ENCODE measurements at regions not wholly inside any gene's neighbourhood (a gene's known extent, or its start where the extent isn't known, plus 50 kb on each side); places are given as distances from the start of the nearest gene placed in this dataset.

GRCh38 chr12:90659060-90659459 is 295.9 kb downstream of the CCER1 start:
- TF ChIP-seq BHLHE40 (IDR thresholded peaks at IDR 0.05; ENCODE audit: borderline replicate concordance in 1 of 2, low read depth in 2 of 2, low read length in 1 of 2) (no peak), CTCF (IDR thresholded peaks at IDR 0.05 in 2 of 3, conservative IDR thresholded peaks at IDR 0.05 in 1 of 3; ENCODE audit: control insufficient read depth in 2 of 3, extremely low read depth in 1 of 3, insufficient read depth in 1 of 3, low read depth in 3 of 3, low read length in 3 of 3) (no peak), EGR1 (IDR thresholded peaks at IDR 0.05; ENCODE audit: borderline replicate concordance in 1 of 2, low read depth in 2 of 2, low read length in 2 of 2) (no peak), RBBP5 (conservative IDR thresholded peaks at IDR 0.05) (no peak), SRF (IDR thresholded peaks at IDR 0.05; ENCODE audit: low read depth in 2 of 2, low read length in 2 of 2) (no peak), BCL11A (IDR thresholded peaks at IDR 0.05; ENCODE audit: low read depth, low read length) (no peak), SPI1 (IDR thresholded peaks at IDR 0.05; ENCODE audit: borderline replicate concordance, insufficient read depth, low read depth, low read length) (no peak), HCFC1 (IDR thresholded peaks at IDR 0.05; ENCODE audit: low read length) (no peak), SUPT20H (IDR thresholded peaks at IDR 0.05; ENCODE audit: borderline replicate concordance, control insufficient read depth, low read depth, low read length) (no peak), SUZ12 (IDR thresholded peaks at IDR 0.05; ENCODE audit: unreplicated experiment) (no peak), EZH2 (IDR thresholded peaks at IDR 0.05; ENCODE audit: borderline replicate concordance, control insufficient read depth, low read depth, low read length) (no peak)
- TF ChIP-seq, protein P1, sequence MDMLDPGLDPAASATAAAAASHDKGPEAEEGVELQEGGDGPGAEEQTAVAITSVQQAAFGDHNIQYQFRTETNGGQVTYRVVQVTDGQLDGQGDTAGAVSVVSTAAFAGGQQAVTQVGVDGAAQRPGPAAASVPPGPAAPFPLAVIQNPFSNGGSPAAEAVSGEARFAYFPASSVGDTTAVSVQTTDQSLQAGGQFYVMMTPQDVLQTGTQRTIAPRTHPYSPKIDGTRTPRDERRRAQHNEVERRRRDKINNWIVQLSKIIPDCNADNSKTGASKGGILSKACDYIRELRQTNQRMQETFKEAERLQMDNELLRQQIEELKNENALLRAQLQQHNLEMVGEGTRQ (IDR thresholded peaks at IDR 0.05; ENCODE audit: borderline replicate concordance, low read depth, low read length), result no peak
- TF ChIP-seq, protein P2, sequence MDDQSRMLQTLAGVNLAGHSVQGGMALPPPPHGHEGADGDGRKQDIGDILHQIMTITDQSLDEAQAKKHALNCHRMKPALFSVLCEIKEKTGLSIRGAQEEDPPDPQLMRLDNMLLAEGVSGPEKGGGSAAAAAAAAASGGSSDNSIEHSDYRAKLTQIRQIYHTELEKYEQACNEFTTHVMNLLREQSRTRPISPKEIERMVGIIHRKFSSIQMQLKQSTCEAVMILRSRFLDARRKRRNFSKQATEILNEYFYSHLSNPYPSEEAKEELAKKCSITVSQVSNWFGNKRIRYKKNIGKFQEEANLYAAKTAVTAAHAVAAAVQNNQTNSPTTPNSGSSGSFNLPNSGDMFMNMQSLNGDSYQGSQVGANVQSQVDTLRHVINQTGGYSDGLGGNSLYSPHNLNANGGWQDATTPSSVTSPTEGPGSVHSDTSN (IDR thresholded peaks at IDR 0.05; ENCODE audit: insufficient replicate concordance, low read depth, low read length), result no peak

Measured in GM12878 (cell line).